ENCODE measurements at regions not wholly inside any gene's neighbourhood (a gene's known extent, or its start where the extent isn't known, plus 50 kb on each side); places are given as distances from the start of the nearest gene placed in this dataset.

GRCh38 chr10:3689871-3690510, 95.0 kb downstream of the KLF6 start:
- no peak for DNase-seq

DNA sequence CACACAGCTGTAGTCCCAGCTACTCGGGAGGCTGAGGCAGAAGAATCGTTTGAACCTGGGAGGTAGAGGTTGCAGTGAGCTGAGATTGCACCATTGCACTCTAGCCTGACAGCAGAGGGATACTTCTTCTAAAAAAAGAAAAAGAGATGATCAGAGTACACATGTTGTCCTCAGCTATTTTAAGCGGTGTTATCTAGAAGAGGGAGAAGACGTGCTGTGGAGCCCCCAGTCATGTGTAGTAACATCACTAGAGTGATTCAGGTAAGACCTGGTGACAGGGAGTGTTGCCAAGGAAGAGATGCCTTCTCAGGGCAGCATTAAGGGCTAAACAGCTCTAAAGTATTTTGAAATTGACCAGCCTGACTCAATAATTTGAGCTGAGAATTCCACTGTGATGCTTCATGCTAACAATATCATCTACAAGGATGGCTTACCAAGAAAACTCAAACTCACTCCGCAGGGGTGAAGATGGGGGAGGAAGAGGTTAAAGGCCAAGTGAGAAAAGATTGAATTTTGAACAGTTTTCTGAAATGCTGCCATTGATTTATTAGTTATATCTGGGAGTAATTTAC, 97.4 kb downstream of the KLF6 start:
- DNase-seq = no peak

DNA sequence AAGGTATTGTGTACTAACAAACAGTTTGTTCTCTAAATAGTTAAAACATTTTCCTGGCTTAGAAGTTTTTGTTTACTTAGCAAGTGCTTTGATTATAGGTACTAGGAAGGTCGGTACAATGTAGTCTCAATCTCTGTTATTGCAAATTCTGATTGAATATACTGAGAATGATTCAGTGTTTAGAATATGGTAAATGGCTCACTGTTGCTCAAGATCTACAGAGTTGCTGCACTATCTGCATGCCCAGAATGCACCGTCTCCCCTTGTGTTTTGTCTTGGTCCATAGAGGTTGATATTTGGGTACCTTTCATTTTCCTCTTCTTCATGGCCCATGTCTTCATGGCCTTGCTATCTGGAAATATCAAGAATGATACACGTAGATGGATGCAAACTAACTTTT, 99.6 kb downstream of the KLF6 start:
- no peak for DNase-seq

GRCh38 chr10:3684891-3685290, 100.1 kb downstream of the KLF6 start:
- DNase-seq = no peak

GRCh38 chr10:3683560-3683959, 101.4 kb downstream of the KLF6 start:
- DNase-seq = no peak

GRCh38 chr10:3682745-3683144, 102.3 kb downstream of the KLF6 start:
- DNase-seq = no peak

DNA sequence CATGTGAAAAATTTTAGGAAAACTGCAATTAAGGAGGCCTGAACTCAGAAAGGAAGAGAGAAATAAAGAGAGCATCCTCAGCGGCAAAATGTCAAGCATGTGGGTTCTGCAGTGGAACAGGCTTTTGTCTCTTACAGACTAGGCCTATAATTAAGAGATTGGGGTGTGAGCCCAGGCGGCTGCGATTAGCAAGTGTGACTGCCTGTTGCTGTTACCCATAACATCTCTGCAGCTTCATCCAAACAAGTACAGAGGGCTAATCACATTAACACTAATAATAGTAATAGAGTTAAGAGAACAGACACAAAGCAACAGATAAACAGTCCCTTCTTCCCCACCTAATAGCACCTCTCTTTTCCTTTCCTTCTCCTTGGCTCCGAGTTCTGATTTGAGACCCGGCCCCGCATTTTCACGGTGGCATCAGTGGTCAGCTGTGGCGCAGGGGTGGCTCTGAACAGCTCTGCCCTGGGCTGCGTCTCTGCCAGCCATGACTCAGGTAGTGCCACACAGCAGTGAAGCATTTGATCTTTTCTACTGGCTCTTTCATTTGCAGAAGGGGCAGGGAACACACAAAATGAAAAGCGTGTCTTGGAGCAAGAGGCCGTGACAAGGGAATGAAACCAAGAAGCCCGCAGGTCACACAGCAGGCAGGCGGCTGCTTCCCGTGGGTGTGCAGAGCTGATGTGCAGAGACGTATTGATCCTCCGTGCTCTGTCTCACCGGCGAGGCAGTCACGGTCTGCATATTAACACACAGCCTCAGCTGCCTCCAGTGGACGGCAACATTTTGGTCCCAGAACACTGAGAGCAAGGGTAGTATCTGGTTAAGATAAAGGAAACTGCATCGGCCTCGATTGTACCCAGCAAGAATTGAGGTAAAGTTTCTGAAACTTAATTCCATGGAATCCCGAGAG, 103.1 kb downstream of the KLF6 start:
- DNase-seq = no peak

DNA sequence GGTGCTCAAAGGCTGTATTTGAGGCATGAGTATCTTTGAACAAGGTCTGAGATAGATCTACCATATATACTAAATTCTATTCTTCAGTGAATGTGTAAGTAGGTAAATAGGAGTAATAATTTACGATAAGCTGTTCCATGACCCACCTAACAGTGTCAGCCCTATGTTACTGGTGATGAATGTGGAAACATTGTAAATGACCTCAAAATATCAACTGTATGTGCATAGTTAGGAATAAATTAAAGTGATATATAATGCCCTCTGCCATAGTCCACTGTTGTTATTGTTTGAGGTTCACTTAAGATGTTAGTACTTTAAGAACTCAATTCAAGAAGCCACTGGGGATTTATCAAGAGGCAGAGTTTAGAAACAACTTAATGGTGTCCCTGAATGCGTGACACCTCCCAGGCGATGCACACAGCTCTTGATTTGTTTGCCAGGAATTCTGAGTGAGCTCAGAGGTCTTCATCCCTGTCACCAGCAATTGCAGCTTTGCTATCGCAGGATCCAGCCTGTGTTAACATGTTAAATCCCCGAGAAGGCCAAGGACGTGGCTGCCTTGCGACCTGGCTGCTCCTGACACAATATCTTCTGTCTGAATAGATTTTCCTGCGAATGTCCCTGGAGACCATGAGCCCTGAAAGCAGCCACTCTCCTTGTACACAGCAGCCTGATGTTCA, 104.9 kb downstream of the KLF6 start:
- DNase-seq = no peak

GRCh38 chr10:3678629-3679227, 106.3 kb downstream of the KLF6 start:
- no peak for DNase-seq

DNA sequence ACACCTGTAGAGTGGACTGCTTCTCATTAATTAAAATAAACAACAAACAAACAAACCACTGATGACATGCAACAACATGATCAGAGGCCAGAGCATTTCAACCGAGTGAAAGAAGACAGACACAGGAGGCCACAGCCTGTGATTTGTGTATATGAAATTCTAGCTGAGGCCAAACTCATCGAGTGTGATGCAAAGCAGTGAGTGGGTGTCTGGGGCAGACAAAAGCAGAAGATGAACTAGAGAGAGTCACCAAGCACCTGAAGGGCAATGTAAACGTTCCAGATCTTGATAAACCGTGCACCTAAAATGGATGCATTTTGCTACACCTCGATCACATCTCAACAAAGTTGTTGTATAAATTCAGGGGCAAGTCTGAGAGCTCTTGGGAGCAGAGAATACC, 108.4 kb downstream of the KLF6 start:
- no peak for DNase-seq

DNA sequence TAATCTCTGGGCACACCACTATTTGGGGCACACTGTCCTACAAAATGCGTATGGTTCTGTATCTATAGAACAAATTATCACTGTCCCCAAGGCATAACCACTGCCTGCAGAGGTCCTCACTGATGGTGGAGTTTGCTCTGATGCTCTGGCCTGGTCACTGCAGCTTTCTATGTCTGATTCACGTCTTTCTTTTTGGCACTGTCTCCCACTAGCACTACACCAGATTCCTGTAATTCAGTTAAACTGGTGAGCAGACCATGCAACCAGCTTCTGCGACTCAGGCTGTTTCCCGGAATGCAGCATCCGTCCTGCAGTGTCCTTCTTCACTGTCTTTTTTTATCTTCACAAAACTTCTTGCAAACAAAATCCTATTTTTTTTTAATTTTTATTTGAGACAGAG, 112.8 kb downstream of the KLF6 start:
- DNase-seq = no peak

DNA sequence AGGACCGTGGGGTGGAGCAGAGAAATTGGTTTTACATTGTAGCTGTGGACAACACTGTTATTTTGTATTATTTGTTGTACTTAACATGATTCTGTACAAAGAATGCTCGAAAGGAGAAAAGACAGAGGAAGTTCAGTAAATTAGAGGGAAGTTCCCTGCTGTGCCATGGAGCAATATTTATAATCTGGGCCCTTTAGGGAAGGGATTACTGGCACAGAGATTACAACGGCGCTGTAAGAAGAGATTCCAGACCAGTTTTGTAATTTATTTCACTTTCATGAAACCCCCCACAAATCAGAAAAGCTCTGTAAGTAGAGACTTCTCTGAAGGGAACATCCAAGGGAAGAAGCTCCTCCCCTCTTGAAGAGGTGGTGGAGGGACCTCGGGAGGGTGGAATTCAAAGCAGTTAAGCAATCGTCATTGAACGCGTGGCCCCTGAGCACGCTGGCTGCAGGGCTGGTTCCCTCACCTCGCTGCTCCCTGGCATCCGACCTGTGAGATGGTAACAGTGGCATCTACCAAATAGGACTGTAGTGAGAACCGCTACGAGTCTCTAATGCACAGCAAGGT, 113.5 kb downstream of the KLF6 start:
- no peak for DNase-seq

- peak; percentile 65 for DNase-seq
Observed at GRCh38 chr10:3668966-3669330, 116.1 kb downstream of the KLF6 start.

DNA sequence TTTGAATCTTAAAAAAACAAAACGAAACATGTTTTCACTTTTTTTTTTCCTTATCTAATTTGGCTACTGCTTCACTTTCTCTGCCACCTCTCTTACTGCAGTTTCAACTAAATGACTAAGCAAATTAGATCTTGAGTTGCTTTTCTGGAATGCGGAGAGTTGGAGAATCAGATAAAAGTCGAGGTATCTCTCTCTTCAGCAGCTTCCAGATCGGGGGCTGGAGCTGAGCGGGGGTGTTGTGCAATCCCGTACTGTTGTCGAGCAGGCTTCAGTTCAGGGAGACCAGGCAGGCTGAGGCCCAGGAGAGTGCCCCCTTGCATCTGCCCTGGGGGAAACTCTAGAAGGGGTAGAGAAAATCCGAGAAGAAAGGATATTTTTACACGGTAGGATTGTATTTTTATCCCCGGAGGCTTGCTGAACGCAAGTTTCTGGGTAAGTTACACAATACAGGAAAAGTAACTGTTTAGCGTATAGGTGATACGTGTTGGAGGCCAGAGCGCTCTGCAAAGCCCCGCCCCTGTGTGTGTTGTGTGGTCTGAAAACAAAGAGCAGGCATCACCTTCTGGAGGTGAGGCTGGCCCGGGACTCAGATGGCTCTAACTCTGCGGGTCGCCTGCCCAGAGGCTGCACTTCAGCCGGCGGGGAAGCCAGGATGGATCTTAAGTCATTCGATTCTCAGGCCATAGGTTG, 116.6 kb downstream of the KLF6 start:
- peak; percentile 77 for DNase-seq

DNA sequence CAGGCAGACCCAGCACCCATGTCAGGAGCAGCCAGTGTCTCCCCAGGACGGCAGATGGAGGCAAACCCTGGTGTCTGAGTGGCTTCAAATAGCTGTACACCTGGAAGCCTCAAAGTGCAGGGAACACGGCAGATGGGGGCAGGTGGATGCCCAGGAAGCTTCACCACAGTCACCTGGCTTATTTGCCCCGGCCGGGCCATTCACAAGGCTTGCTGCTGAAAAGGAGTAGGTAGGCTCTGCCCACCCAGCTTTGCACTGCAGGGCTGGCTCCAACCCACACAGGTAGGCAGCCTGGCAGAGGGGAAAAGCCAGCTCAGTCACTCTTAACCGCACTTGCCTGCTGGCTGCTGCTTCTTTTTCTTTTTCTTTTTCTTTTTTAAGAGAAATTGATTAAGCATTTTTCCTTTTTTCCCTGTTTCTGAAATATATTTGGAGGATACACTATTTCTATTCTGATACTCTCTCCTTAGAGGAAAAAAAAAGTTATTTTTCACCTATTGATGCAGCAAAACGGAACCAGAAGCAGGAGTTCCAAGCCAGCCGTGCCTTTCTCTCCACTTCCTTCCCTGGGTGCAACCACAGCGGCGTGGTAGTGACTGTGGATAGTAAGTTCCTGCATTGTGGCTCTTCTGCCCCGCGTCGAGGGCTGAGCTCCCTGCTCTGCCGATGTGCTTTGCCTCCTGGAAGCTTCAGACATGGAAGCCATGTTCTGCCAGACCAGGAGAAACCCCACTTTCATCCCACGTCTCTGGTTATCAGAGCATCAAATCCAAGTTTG, 118.3 kb downstream of the KLF6 start:
- peak; percentile 58 for DNase-seq

- DNase-seq = peak; percentile 89
Observed at GRCh38 chr10:3665316-3665908, 119.6 kb downstream of the KLF6 start.

- no peak for DNase-seq
Observed at GRCh38 chr10:3662775-3663174, 122.2 kb downstream of the KLF6 start.

DNA sequence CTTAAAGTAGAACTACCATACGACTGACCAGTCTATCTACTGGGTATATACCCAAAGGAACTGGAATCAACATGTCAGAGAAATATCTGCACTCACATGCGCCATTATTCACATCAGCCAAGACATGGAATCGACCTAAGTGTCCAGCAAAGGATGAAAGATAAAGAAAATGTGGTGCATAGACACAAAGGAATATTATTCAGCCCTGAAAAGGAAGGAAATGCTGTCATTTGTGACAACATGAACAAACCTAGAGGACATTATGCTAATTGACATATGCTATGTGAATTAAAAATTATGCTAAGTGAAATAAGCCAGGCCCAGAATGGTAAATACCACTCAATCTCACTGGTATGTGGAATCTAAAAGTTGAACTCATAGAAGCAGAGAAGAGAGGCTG, 123.7 kb downstream of the KLF6 start:
- DNase-seq = no peak

GRCh38 chr10:3660753-3661152, 124.3 kb downstream of the KLF6 start:
- DNase-seq = no peak

DNA sequence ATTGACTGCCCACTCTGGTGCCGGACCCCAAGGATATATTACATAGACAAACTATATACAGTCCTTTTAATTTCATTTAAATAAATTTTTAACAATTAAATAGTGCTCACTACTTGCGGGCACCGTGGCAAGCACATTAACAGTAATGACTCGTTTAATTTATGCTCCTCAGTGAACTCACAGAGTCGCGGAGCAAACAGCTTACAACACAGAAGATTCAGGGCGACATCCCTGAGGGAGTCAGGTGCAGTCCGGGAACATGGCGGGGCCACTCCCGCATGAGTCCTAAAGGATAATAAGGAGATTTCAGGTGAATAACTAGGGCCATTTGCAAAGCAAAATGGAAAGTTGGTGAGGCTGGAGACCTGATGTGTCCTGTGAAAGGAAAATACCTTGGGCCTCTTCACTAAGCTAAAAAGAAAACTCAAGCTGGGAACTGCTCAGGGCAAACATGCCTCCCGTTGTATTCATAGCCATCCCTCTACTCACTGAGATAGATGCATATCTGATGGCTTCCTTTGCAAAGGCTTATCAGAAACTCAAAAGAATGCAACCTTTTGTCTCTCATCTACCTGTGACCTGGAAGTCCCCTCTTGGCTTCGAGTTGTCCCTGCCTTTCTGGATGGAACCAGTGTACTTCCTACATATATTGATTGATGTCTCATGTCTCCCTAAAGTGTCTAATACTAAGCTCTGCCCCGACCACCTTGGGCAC, 125.6 kb downstream of the KLF6 start:
- DNase-seq = no peak
